Lower leg skin (tissue), 4 donors: ENCODE measurements at regions not wholly inside any gene's neighbourhood (a gene's known extent, or its start where the extent isn't known, plus 50 kb on each side); places are given as distances from the start of the nearest gene placed in this dataset.
"Not testable (repeated sequence)": the region's sequence is repeated elsewhere in the genome, so short reads cannot be mapped to it uniquely, and the experiment has no call there.

Source experiments
- DNase-seq, 2 donors: peaks; one replicate each; pipeline ENCODE4 v3.0.0-alpha.2; 2019; ENCODE audit warnings: low spot score in 2 of 2
- H3K4me3 ChIP-seq: fragments of 200-600 bp; sonication (generic); 2 replicates; pipeline ENCODE4 v1.5.1; 2017; ENCODE audit warnings: mild to moderate bottlenecking, low read depth; ENCODE audit not compliant: poor library complexity, severe bottlenecking
- POLR2A ChIP-seq, 2 donors: fragments of 450-650 bp; IDR thresholded peaks; one replicate each; pipeline ENCODE4 v1.6.1; 2016 to 2017; ENCODE audit warnings: antibody characterized with exemption in 2 of 2, mild to moderate bottlenecking in 1 of 2, moderate library complexity in 1 of 2
- WGBS, 2 donors: methylation state at CpG; one replicate each; pipeline ENCODE4 v1.1.5; 2018; 5-methylcytosine and 5-hydroxymethylcytosine counted together
- intact Hi-C: fragments of 100-400 bp; cut with DNase I; formaldehyde crosslinking; loops from one replicate; pipeline ENCODE4 v1.15.0; 2023; ENCODE audit warnings: low total_unique reads
- TF ChIP-seq, protein P1 (sequence below), 3 donors: fragments of 450-650 bp; IDR thresholded peaks; one replicate each; pipeline ENCODE4 v1.5.1; 2016; ENCODE audit warnings: antibody characterized with exemption in 3 of 3, mild to moderate bottlenecking in 3 of 3, moderate library complexity in 2 of 3

DNA sequence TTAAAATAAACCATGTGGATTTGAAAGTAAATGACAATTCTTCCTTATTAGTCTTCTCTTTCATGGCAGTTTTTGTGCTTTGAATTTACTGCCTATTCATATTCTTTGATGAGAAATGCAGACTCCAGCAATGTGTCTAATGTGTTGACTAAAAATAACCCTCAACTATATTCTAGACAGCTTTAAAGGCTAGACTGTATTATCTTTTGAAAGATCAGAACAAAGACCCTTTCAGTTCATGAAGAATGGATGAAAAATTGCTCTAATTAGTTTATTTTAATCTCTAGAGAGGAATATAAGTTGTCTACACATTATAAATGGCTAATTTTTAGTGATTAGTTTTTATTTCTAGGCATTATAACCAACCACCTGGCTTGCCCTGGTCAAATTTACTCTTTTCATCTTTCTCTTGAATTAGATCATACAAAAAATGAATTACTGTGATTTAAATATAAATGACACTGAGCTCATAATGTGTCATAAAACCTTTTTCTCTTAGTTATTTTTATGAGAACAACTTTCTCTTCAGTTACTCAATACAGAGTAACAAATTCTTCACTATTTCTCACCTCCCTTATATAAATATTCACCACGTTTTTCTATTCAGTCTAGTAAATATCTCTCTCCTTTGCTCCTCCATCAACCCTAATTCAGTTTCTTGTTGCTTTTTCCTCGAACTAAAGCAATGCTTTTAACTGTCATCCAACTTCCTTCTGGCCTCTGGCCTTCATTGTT is 428.5 kb upstream of the TMPRSS15 start:
- no peak overlapping the region for H3K4me3 ChIP-seq
- DNase-seq: no peak
- intact Hi-C loops: no loop called here
- 31 to 50% methylated on average over 2 of the region's 2 CpGs for WGBS, 2 donors
- TF ChIP-seq, protein P1, sequence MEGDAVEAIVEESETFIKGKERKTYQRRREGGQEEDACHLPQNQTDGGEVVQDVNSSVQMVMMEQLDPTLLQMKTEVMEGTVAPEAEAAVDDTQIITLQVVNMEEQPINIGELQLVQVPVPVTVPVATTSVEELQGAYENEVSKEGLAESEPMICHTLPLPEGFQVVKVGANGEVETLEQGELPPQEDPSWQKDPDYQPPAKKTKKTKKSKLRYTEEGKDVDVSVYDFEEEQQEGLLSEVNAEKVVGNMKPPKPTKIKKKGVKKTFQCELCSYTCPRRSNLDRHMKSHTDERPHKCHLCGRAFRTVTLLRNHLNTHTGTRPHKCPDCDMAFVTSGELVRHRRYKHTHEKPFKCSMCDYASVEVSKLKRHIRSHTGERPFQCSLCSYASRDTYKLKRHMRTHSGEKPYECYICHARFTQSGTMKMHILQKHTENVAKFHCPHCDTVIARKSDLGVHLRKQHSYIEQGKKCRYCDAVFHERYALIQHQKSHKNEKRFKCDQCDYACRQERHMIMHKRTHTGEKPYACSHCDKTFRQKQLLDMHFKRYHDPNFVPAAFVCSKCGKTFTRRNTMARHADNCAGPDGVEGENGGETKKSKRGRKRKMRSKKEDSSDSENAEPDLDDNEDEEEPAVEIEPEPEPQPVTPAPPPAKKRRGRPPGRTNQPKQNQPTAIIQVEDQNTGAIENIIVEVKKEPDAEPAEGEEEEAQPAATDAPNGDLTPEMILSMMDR (IDR thresholded peaks at IDR 0.05): no peak
- no peak for TF ChIP-seq POLR2A (IDR thresholded peaks at IDR 0.05)

DNA sequence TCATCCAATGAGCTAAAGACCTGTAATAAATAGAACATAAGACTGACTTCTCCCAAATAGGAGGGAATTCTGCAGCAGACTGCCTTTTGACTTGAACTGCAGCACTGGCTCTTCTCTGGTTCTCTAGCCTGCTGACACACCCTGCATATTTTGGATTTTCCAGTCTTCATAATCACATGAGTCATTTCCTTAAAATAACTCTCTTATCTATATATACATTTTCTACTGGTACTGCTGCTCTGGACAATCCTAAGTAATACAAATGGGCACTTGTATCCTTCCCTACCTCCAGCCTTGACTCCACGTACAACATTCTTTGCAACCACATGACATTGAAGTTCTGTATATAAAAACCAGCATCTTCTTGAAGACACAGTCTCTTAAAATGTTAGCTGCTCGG is 429.4 kb upstream of the TMPRSS15 start:
- no peak overlapping the region for H3K4me3 ChIP-seq
- WGBS, 2 donors: 79% methylated on average over 2 of the region's 2 CpGs
- no peak for DNase-seq
- intact Hi-C loops: no loop called here
- no peak for TF ChIP-seq POLR2A (IDR thresholded peaks at IDR 0.05)
- TF ChIP-seq, protein P1 (IDR thresholded peaks at IDR 0.05): no peak

DNA sequence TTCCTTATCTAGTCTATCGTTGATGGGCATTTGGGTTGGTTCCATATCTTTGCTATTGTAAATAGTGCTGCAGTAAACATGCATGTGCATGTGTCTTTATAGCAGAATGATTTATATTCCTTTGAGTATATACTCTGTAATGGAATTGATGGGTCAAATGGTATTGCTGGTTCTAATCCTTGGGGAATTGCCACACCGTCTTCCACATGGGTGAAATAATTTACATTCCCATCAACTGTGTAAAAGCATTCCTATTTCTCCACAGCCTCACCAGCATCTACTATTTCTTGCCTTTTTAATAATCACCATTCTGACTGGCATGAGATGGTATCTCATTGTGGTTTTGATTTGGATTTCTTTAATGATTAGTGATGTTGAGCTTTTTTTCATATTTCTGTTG is 430.5 kb upstream of the TMPRSS15 start:
- intact Hi-C loops, H3K4me3 ChIP-seq, DNase-seq: not testable (repeated sequence)
- 46 to 89% methylated on average over 2 of the region's 2 CpGs for WGBS, 2 donors

DNA sequence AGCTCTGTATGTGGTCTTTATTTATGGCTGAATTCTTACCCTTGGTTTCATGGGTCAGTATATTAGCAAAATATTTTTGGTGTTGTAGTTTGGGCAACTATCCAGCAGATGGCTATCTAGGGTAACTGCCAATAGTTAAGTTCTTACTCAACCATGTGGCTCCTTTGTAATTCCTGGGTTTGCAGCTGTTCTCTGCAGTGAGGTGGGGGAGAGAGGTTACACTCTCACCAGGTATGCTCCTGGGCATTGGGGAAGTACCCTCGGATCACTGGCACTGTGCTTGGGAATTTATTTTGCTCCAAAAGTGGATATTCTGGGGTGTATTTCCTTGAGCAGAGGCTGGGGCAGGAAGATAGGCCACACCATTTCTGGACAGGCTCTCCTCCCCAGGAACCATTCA is 436.7 kb upstream of the TMPRSS15 start:
- no peak for TF ChIP-seq POLR2A (IDR thresholded peaks at IDR 0.05)
- TF ChIP-seq, protein P1 (IDR thresholded peaks at IDR 0.05): no peak
- 92 to 96% methylated on average over 1 of the region's 1 CpG for WGBS, 2 donors
- no peak for DNase-seq
- intact Hi-C loops: no loop called here
- H3K4me3 ChIP-seq: no peak overlapping the region

DNA sequence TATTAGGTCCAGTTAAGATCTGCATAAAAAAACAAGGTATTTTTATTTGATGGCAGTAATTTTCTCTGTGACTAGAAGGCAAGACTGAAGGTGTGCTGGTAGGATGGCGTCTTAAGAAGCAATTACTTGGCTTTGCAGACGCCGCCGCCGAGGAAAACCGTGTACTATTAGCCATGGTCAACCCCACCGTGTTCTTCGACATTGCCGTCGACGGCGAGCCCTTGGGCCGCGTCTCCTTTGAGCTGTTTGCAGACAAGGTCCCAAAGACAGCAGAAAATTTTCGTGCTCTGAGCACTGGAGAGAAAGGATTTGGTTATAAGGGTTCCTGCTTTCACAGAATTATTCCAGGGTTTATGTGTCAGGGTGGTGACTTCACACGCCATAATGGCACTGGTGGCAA is 454.0 kb upstream of the TMPRSS15 start:
- H3K4me3 ChIP-seq, intact Hi-C loops, DNase-seq: not testable (repeated sequence)
- WGBS, 2 donors: 93 to 94% methylated on average over 16 of the region's 16 CpGs

DNA sequence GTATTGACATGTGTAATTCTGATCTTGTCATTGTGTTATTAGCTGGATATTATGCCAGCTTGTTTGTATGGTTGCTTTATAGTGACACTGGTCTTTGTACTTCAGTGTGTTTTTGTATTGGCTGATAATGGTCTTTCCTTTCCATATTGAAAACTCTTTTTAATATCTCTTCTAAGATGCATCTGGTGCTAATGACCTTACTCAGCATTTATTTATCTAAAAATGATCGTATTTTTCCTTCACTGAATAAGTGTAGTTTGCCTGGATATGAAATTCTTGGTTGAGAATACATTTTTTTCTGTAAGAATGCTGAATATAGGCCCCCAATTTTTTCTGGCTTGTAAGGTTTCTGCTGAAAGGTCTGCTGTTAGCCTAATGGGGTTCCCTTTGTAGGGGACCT is 465.5 kb upstream of the TMPRSS15 start:
- WGBS, 2 donors: 0 to 5% methylated on average over 1 of the region's 1 CpG
- no peak overlapping the region for H3K4me3 ChIP-seq
- TF ChIP-seq, protein P1 (IDR thresholded peaks at IDR 0.05): no peak
- no peak for TF ChIP-seq POLR2A (IDR thresholded peaks at IDR 0.05)
- DNase-seq: no peak
- intact Hi-C loops: no loop called here

DNA sequence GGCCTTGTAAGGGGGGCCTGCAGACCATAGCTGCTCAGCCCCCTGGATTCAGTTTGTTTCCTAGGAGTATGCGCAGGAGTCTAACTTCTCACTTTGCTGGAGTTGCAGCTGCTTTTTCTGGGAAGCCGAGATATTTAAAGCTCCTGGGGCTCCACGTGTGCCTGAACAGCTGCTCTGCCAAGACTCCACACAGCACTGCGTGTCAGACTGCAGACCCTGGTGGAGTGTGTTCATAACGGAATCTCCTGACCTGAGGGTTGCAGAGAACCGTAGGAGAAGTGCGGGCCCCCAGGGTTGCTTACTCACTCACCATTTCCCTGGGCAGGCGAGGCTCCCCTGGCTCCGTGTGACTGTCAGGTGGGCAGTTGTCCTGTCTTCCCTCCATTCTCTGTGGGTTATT is 474.3 kb upstream of the TMPRSS15 start:
- 76 to 82% methylated on average over 9 of the region's 9 CpGs for WGBS, 2 donors
- intact Hi-C loops: no loop called here

More for the DNA sequence above, 474.3 kb upstream of the TMPRSS15 start:
- no peak for TF ChIP-seq POLR2A (IDR thresholded peaks at IDR 0.05)
- TF ChIP-seq, protein P1 (IDR thresholded peaks at IDR 0.05): no peak
- H3K4me3 ChIP-seq: no peak overlapping the region
- no peak for DNase-seq
